Gastroesophageal sphincter (tissue), 3 donors: ENCODE measurements at regions not wholly inside any gene's neighbourhood (a gene's known extent, or its start where the extent isn't known, plus 50 kb on each side); places are given as distances from the start of the nearest gene placed in this dataset.

Experiments used
- EP300 ChIP-seq: sonication (generic); formaldehyde crosslinking; IDR thresholded peaks from one replicate; pipeline ENCODE4 v1.6.1; 2017; ENCODE audit warnings: antibody characterized with exemption, mild to moderate bottlenecking
- POLR2A ChIP-seq, 2 donors: fragments of 450-650 bp; IDR thresholded peaks; one replicate each; pipeline ENCODE4 v1.6.1; 2017; ENCODE audit warnings: antibody characterized with exemption in 2 of 2, mild to moderate bottlenecking in 2 of 2, moderate library complexity in 1 of 2
- POLR2AphosphoS5 ChIP-seq: sonication (generic); formaldehyde crosslinking; IDR thresholded peaks from one replicate; pipeline ENCODE4 v1.6.1; 2017; ENCODE audit warnings: antibody characterized with exemption
- TF ChIP-seq, protein P1 (sequence below), 4 experiments: fragments of 200-600 bp in 2 of 4; fragments of 450-650 bp in 2 of 4; sonication (generic) in 1 of 4; IDR thresholded peaks; one replicate each; pipeline ENCODE4 v1.5.1; 2017 to 2019; ENCODE audit warnings: antibody characterized with exemption in 4 of 4, mild to moderate bottlenecking in 2 of 4, moderate library complexity in 2 of 4

DNA sequence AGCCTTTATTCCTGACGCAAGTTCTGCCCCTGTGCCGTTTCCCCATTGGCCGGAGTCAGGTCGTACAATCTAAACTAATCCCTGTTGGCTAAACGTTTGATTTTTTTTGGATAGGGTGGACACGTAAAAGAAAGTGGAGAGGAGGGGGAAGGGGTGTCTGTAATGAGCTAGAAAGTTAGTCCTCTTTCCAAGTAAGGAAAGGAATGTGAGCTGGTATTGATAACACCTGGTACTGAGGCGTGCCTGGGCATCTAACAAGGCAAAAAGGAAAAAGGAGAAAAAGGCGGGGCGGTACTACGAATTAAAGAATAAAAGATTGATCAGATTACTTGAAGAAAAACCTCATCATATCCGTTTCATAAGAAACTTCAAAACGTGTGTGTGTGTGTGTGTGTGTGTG is 665.2 kb downstream of the ANXA1 start:
- TF ChIP-seq, protein P1, sequence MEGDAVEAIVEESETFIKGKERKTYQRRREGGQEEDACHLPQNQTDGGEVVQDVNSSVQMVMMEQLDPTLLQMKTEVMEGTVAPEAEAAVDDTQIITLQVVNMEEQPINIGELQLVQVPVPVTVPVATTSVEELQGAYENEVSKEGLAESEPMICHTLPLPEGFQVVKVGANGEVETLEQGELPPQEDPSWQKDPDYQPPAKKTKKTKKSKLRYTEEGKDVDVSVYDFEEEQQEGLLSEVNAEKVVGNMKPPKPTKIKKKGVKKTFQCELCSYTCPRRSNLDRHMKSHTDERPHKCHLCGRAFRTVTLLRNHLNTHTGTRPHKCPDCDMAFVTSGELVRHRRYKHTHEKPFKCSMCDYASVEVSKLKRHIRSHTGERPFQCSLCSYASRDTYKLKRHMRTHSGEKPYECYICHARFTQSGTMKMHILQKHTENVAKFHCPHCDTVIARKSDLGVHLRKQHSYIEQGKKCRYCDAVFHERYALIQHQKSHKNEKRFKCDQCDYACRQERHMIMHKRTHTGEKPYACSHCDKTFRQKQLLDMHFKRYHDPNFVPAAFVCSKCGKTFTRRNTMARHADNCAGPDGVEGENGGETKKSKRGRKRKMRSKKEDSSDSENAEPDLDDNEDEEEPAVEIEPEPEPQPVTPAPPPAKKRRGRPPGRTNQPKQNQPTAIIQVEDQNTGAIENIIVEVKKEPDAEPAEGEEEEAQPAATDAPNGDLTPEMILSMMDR (IDR thresholded peaks at IDR 0.05), result no peak
- TF ChIP-seq EP300, result no peak
- TF ChIP-seq POLR2AphosphoS5, result no peak
- no peak for TF ChIP-seq POLR2A (IDR thresholded peaks at IDR 0.05)
